Skeletal muscle satellite cell (primary cell): ENCODE measurements at regions not wholly inside any gene's neighbourhood (a gene's known extent, or its start where the extent isn't known, plus 50 kb on each side); places are given as distances from the start of the nearest gene placed in this dataset.

Experiments used
- H3K27me3 ChIP-seq: 2 replicates; pipeline ENCODE4 v1.7.0; 2013; ENCODE audit warnings: low read length; ENCODE audit not compliant: control insufficient read depth, insufficient read depth
- H3K36me3 ChIP-seq: 2 replicates; pipeline ENCODE4 v1.7.0; 2013; ENCODE audit warnings: mild to moderate bottlenecking, control low read depth, low read length; ENCODE audit not compliant: insufficient read depth
- H3K4me1 ChIP-seq: 2 replicates; pipeline ENCODE4 v1.7.0; 2013; ENCODE audit warnings: low read length; ENCODE audit not compliant: control insufficient read depth, insufficient read depth
- H3K4me2 ChIP-seq: 2 replicates; pipeline ENCODE4 v1.7.0; 2013; ENCODE audit warnings: mild to moderate bottlenecking, low read length
- H3K4me3 ChIP-seq: 2 replicates; pipeline ENCODE4 v1.7.0; 2013; ENCODE audit warnings: low read length
- H3K9ac ChIP-seq: 2 replicates; pipeline ENCODE4 v1.7.0; 2013; ENCODE audit warnings: mild to moderate bottlenecking, low read depth, low read length, moderate library complexity
- H3K9me3 ChIP-seq: replicated peaks from 2 replicates; pipeline ENCODE4 v1.7.0; 2013; ENCODE audit warnings: mild to moderate bottlenecking, control low read depth, low read length

GRCh38 chrX:23548164-23548563 is 119.1 kb upstream of the PRDX4 start:
- H3K4me1 ChIP-seq = no peaks in the 10 kb centered on the region
- no peaks in the 10 kb centered on the region for H3K9me3 ChIP-seq
- H3K36me3 ChIP-seq = no peaks in the 10 kb centered on the region
- H3K4me3 ChIP-seq = no peak overlapping the region
- H3K9ac ChIP-seq = no peak overlapping the region
- no peak overlapping the region for H3K4me2 ChIP-seq
- no peaks in the 10 kb centered on the region for H3K27me3 ChIP-seq

- no peak overlapping the region for H3K4me3 ChIP-seq
- H3K27me3 ChIP-seq = no peaks in the 10 kb centered on the region
- no peaks in the 10 kb centered on the region for H3K9me3 ChIP-seq
- H3K4me1 ChIP-seq = no peaks in the 10 kb centered on the region
- no peak overlapping the region for H3K9ac ChIP-seq
- no peak overlapping the region for H3K4me2 ChIP-seq
- H3K36me3 ChIP-seq = no peaks in the 10 kb centered on the region
Observed at GRCh38 chrX:23552303-23552702, 115.0 kb upstream of the PRDX4 start.

- no peaks in the 10 kb centered on the region for H3K9me3 ChIP-seq
- no peaks in the 10 kb centered on the region for H3K27me3 ChIP-seq
- no peak overlapping the region for H3K4me2 ChIP-seq
- no peak overlapping the region for H3K4me3 ChIP-seq
- H3K36me3 ChIP-seq = no peaks in the 10 kb centered on the region
- H3K4me1 ChIP-seq = no peaks in the 10 kb centered on the region
- H3K9ac ChIP-seq = no peak overlapping the region
Observed at GRCh38 chrX:23554304-23554703, 113.0 kb upstream of the PRDX4 start.

- H3K36me3 ChIP-seq = no peaks in the 10 kb centered on the region
- no peak overlapping the region for H3K9ac ChIP-seq
- H3K9me3 ChIP-seq = no peaks in the 10 kb centered on the region
- no peaks in the 10 kb centered on the region for H3K27me3 ChIP-seq
- no peak overlapping the region for H3K4me3 ChIP-seq
- H3K4me1 ChIP-seq = no peaks in the 10 kb centered on the region
- H3K4me2 ChIP-seq = no peak overlapping the region
Observed at GRCh38 chrX:23557070-23557469, 110.2 kb upstream of the PRDX4 start.

- H3K4me1 ChIP-seq = no peaks in the 10 kb centered on the region
Observed at GRCh38 chrX:23559975-23560374, 107.3 kb upstream of the PRDX4 start.

GRCh38 chrX:23570674-23571343 is 96.5 kb upstream of the PRDX4 start:
- Histone ChIP-seq H3K27me3 (no peaks in the 10 kb centered on the region), H3K9me3 (no peaks in the 10 kb centered on the region), H3K4me1 (peaks cover 5% of the 10 kb centered on the region), H3K4me3 (no peak overlapping the region), H3K36me3 (no peaks in the 10 kb centered on the region), H3K9ac (no peak overlapping the region), H3K4me2 (no peak overlapping the region)

More at GRCh38 chrX:23559975-23560374, 107.3 kb upstream of the PRDX4 start:
- H3K27me3 ChIP-seq = no peaks in the 10 kb centered on the region
- H3K9me3 ChIP-seq = no peaks in the 10 kb centered on the region
- H3K9ac ChIP-seq = no peak overlapping the region
- H3K4me2 ChIP-seq = no peak overlapping the region
- H3K4me3 ChIP-seq = no peak overlapping the region
- no peaks in the 10 kb centered on the region for H3K36me3 ChIP-seq

GRCh38 chrX:23575281-23575680 is 92.0 kb upstream of the PRDX4 start:
- Histone ChIP-seq H3K9ac (no peak overlapping the region), H3K4me2 (no peak overlapping the region), H3K4me3 (no peak overlapping the region), H3K27me3 (no peaks in the 10 kb centered on the region), H3K36me3 (no peaks in the 10 kb centered on the region), H3K9me3 (no peaks in the 10 kb centered on the region), H3K4me1 (peaks cover 5% of the 10 kb centered on the region)

- Histone ChIP-seq H3K4me2 (no peak overlapping the region), H3K4me1 (peaks cover 5% of the 10 kb centered on the region), H3K4me3 (no peak overlapping the region), H3K36me3 (no peaks in the 10 kb centered on the region), H3K9me3 (no peaks in the 10 kb centered on the region), H3K9ac (no peak overlapping the region), H3K27me3 (peaks cover 4% of the 10 kb centered on the region)
Observed at GRCh38 chrX:23578079-23578478, 89.2 kb upstream of the PRDX4 start.

GRCh38 chrX:23589496-23589895 is 77.8 kb upstream of the PRDX4 start:
- H3K9me3 ChIP-seq = no peaks in the 10 kb centered on the region
- H3K4me1 ChIP-seq = no peaks in the 10 kb centered on the region
- no peak overlapping the region for H3K9ac ChIP-seq
- no peak overlapping the region for H3K4me2 ChIP-seq
- H3K27me3 ChIP-seq = no peaks in the 10 kb centered on the region
- H3K36me3 ChIP-seq = no peaks in the 10 kb centered on the region
- H3K4me3 ChIP-seq = no peak overlapping the region

- H3K9me3 ChIP-seq = no peaks in the 10 kb centered on the region
- H3K4me3 ChIP-seq = no peak overlapping the region
- H3K27me3 ChIP-seq = peaks cover 3% of the 10 kb centered on the region
- H3K9ac ChIP-seq = no peak overlapping the region
- H3K4me2 ChIP-seq = no peak overlapping the region
- H3K36me3 ChIP-seq = no peaks in the 10 kb centered on the region
- H3K4me1 ChIP-seq = no peaks in the 10 kb centered on the region
Observed at GRCh38 chrX:23592741-23593140, 74.6 kb upstream of the PRDX4 start.

GRCh38 chrX:23598575-23598974 is 68.7 kb upstream of the PRDX4 start:
- H3K4me2 ChIP-seq = no peak overlapping the region
- H3K9me3 ChIP-seq = no peaks in the 10 kb centered on the region

GRCh38 chrX:23603501-23603900 is 63.8 kb upstream of the PRDX4 start:
- Histone ChIP-seq H3K4me1 (no peaks in the 10 kb centered on the region), H3K4me2 (no peak overlapping the region), H3K4me3 (no peak overlapping the region), H3K9me3 (no peaks in the 10 kb centered on the region), H3K27me3 (peaks cover 8% of the 10 kb centered on the region), H3K9ac (no peak overlapping the region), H3K36me3 (no peaks in the 10 kb centered on the region)

More at GRCh38 chrX:23598575-23598974, 68.7 kb upstream of the PRDX4 start:
- H3K4me1 ChIP-seq = no peaks in the 10 kb centered on the region
- peaks cover 14% of the 10 kb centered on the region for H3K27me3 ChIP-seq
- H3K36me3 ChIP-seq = no peaks in the 10 kb centered on the region
- H3K4me3 ChIP-seq = no peak overlapping the region
- H3K9ac ChIP-seq = no peak overlapping the region
